GM18511 (cell line): ENCODE measurements at regions not wholly inside any gene's neighbourhood (a gene's known extent, or its start where the extent isn't known, plus 50 kb on each side); places are given as distances from the start of the nearest gene placed in this dataset.
"Not testable (repeated sequence)": the region's sequence is repeated elsewhere in the genome, so short reads cannot be mapped to it uniquely, and the experiment has no call there.

ENCODE experiments used
- ATAC-seq: cut with Tn5 transposase; IDR thresholded peaks from one replicate; pipeline ENCODE4 v1.9.1; 2021; ENCODE audit warnings: mild to moderate bottlenecking, moderate library complexity; ENCODE audit not compliant: unreplicated experiment

GRCh38 chr5:143588933-143589662 lies 185.6 kb upstream of the NR3C1 start:
- ATAC-seq, result no peak

GRCh38 chr5:143588121-143588520 lies 184.6 kb upstream of the NR3C1 start:
- not testable (repeated sequence) for ATAC-seq

GRCh38 chr5:143586781-143587362 lies 183.4 kb upstream of the NR3C1 start:
- no peak for ATAC-seq

- ATAC-seq, result no peak
These were observed 182.5 kb upstream of the NR3C1 start for GRCh38 chr5:143585970-143586369.

DNA sequence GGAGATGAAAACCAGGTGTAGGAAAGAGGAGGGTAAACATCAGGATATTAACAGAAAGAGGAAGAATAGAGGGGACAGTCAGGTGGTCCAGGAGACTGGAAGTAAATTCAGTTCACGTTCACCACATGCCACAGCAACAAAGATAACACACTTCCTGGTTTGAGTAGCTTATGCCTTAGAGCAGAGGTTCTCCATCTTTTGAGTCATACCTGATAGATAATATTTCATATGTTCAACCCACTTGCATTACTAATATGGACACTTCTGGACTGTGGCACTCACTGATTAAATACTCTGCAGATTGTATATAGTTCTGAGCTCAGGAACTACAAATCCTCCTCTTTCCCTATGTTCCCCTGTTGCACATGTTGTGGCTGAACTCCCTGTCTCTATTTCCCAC lies 179.9 kb upstream of the NR3C1 start:
- peak; percentile 55 for ATAC-seq

- ATAC-seq, result no peak
These were observed 179.4 kb upstream of the NR3C1 start for GRCh38 chr5:143582869-143583268.

- ATAC-seq, result no peak
These were observed 178.7 kb upstream of the NR3C1 start for GRCh38 chr5:143582176-143582575.

GRCh38 chr5:143581649-143582048 lies 178.2 kb upstream of the NR3C1 start:
- ATAC-seq, result no peak

- no peak for ATAC-seq
These were observed 177.7 kb upstream of the NR3C1 start for GRCh38 chr5:143581147-143581546.

DNA sequence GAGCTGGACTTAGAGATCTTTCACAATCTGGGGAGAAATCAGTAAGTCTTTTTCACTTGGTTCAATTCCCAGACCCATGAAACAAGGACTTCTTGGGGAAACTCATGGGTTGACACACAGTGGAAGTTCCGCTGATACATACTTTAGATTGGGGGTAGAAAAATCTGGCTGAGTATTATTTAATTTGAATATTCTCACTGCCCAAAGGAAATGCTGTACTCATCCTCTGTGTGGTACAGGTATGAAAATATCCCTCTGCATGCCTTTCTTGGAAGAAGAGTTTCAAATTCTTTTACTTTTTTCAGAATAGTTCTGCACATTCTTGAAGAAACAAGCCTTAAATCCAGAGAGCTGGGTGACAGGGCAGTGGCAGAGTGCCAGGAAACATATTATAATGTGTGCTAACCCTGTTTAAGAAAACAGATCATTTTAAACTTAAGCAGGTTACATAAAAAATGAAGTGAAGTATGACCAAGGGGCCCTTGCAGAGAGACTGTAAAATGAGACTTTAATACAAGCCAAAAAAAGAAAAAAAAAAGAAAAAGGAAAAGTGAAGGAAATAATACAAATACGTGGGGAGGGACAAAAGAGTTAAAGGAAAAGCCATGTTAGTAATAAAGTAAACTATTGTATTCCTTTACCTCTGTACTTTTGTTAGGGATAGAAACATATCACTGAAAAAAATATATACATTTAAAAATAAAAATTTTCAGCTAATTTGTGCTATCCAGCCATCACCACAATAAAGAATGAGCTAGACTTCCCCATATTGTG lies 173.4 kb upstream of the NR3C1 start:
- ATAC-seq, result no peak

GRCh38 chr5:143575286-143575685 lies 171.8 kb upstream of the NR3C1 start:
- ATAC-seq, result no peak

GRCh38 chr5:143574236-143574635 lies 170.8 kb upstream of the NR3C1 start:
- no peak for ATAC-seq

- ATAC-seq, result no peak
These were observed 170.2 kb upstream of the NR3C1 start for GRCh38 chr5:143573568-143574170.

DNA sequence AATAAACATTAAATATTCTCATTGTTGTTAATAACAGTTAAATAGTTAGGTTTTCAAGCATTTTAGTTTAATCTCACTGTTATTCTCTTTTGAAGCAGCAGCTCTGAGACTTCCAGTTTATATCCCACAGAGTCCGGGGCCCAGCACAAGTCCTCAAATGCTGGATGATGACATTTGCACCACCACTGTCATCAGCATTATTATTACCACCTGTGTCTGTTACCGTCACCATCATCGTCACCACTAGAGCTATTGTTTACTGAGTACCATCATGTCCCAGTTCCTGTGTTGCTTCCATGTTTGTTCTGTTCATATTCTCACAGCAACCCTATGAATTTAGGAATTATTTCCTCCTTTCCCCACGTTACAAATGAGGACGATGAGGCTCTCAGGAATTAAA lies 169.2 kb upstream of the NR3C1 start:
- ATAC-seq, result no peak

DNA sequence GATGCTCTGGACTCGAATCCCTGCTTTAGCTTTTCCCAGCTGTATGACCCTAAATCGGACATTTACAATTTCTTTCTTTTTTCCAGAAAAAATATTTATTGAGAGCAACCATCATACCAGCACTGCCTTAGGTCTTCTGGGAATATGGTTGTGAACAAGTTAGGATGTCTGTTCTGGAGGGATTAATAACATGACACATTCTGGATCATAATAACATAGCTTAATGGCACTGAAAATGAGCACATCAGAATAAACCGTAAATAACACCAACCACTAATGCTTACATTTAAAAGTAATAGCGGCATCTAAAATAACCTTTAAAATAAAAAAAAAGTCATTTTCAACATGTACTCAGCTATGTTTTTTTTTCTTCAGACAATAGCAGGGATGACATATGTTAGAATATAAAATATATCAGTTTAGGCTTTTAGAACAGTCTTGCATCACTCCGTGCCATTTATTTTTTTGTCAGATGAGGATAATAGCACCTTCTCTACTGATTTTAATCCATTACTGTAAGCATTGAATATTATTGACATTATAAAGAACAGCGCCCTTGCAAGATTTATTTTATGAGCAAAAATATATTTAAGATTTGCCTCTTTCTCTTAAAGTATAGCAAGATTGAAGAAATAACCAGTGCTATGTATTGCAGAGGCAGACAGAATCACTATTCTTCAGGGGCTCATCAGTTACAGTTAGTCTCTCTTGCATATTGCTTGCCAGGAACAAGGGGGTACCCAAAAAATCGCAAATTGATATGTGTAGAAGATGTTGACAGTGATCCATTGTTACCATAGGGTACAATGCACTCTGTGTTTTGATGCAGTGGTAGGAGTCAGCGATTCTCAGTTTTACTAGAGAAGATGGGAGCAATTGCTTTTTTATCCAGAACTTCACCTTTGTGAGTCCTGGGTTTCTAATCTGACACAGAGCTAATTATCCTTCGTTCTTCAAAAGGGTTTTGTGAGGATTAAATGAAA lies 168.4 kb upstream of the NR3C1 start:
- ATAC-seq, result no peak

- no peak for ATAC-seq
These were observed 167.5 kb upstream of the NR3C1 start for GRCh38 chr5:143570989-143571388.

GRCh38 chr5:143569722-143570567 lies 166.5 kb upstream of the NR3C1 start:
- ATAC-seq, result no peak

GRCh38 chr5:143569213-143569701 lies 165.8 kb upstream of the NR3C1 start:
- no peak for ATAC-seq
